H7 (cell line): ENCODE measurements at regions not wholly inside any gene's neighbourhood (a gene's known extent, or its start where the extent isn't known, plus 50 kb on each side); places are given as distances from the start of the nearest gene placed in this dataset.

Experiments used
- DNase-seq: peaks from one replicate; pipeline ENCODE4 v3.0.0; 2012
- H3K27me3 ChIP-seq: 2 replicates; pipeline ENCODE4 v1.6.0; 2011; ENCODE audit warnings: mild to moderate bottlenecking, low read length; ENCODE audit not compliant: control insufficient read depth, insufficient read depth
- H3K36me3 ChIP-seq: replicated peaks from 2 replicates; pipeline ENCODE4 v1.5.1; 2011; ENCODE audit warnings: low read length; ENCODE audit not compliant: control insufficient read depth, insufficient read depth
- H3K4me3 ChIP-seq: 2 replicates; pipeline ENCODE4 v1.5.1; 2011; ENCODE audit warnings: low read depth, mild to moderate bottlenecking, control low read depth, low read length, moderate library complexity; ENCODE audit not compliant: insufficient read depth

DNA sequence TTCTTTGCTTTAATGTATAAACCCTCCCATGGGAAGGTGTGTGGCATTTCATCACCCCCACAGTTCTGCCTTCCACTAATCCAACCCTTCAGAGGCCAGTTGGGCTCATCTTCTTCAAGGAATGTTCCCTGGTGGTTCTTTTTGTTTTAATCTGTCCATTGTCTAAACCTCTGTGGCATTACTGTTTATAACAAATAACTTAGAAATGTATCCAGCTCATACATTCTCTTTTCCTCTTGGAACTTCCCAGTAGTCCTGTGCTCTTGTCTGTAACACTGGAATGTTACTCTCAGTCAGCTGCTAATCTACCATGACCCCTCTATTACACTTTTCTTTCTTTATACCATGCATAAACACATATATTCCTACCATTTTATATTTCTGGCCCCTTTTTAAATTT lies 213.5 kb upstream of the TARS1 start:
- Histone ChIP-seq H3K27me3 (no peaks in the 10 kb centered on the region), H3K4me3 (no peak overlapping the region), H3K36me3 (no peaks in the 10 kb centered on the region)
- DNase-seq, result no peak

DNA sequence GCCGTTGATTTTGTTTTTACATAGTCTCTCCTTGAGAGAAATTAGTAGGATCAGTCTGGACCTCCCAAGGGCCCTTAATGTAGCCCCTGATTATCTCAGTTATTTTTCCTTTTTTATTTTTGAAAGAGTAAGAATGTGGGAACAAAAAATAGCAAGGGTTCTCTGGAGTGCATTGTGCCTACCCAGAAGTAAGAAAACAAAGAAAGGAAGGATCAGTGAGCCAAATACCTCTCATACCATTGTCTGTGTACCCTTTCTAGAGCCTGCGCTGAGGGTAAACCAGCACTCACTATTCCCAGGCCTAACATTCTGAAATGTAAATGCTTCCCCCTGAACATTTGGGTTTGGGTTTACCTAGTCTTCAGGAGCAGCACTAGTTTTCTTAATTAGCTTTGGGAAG lies 213.0 kb upstream of the TARS1 start:
- peak; percentile 11 for DNase-seq
- Histone ChIP-seq H3K4me3 (no peak overlapping the region), H3K36me3 (no peaks in the 10 kb centered on the region), H3K27me3 (no peaks in the 10 kb centered on the region)

DNA sequence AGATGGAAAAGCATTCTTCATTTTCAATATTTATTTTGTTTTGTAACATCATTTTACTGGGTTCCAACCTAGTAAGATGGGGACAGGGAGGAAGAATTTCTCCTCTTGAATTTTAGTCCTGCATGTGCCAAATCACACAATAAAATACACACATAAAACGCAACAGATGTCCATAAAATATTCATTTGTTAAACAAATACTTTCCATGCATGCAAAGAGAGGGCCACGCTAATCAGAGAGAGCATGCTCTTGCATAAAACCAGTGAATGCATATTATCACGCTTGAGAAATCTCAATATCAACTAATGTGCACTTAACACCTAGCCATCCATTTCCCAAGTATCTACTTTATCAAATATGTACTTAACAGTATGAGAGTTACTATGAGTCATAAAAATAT lies 212.6 kb upstream of the TARS1 start:
- no peak for DNase-seq
- H3K27me3 ChIP-seq, result no peaks in the 10 kb centered on the region
- H3K36me3 ChIP-seq, result no peaks in the 10 kb centered on the region
- no peak overlapping the region for H3K4me3 ChIP-seq

DNA sequence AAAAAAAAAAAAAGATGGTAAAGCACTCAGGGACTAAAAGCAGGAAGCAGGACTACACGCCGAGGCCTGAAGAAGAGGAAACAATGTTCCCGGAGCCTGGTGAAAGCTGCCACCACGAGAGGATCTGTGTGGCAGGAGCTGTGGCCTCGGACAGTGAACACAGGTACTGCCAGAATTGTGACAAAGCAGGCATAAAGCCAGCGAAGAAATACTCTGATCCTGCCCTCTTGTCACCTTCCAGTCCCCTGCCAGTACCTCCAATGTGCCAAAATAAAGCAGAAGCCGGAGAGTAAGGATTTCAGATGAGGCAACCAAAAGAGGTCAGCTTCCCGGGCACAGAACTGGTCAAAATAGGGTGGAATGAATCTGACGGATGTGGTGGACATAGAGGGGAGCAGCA lies 211.5 kb upstream of the TARS1 start:
- Histone ChIP-seq H3K36me3 (no peaks in the 10 kb centered on the region), H3K27me3 (no peaks in the 10 kb centered on the region), H3K4me3 (no peak overlapping the region)
- no peak for DNase-seq

DNA sequence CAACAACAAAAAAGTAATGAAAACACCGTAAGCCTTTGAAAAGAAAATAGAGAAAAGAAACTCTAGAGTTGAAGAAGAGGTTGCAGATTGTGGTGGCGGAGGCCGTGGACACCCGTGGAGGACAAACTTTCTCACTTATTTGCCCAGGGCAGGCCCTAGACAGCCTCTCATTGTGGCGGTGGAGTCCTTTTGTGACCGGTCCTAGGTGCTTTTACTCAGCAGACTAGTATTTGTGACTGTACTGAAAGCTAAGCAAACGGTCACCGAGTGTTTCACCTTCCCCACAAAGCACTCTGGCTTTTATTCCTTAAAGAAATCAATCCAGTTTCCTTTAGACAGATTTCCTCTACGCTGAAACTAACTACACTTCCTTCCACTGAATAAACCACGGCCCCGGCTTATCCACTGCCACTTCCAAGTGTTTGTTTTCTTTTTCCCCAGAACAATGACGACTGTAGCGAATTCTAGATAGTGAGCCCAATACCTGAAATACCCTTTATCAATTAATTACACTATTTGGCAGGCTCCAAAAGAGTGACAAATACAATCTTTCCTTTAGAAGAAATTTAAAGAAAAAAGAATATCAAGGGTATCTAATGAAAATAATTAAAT lies 210.2 kb upstream of the TARS1 start:
- Histone ChIP-seq H3K4me3 (no peak overlapping the region), H3K36me3 (no peaks in the 10 kb centered on the region)
- DNase-seq, result no peak

DNA sequence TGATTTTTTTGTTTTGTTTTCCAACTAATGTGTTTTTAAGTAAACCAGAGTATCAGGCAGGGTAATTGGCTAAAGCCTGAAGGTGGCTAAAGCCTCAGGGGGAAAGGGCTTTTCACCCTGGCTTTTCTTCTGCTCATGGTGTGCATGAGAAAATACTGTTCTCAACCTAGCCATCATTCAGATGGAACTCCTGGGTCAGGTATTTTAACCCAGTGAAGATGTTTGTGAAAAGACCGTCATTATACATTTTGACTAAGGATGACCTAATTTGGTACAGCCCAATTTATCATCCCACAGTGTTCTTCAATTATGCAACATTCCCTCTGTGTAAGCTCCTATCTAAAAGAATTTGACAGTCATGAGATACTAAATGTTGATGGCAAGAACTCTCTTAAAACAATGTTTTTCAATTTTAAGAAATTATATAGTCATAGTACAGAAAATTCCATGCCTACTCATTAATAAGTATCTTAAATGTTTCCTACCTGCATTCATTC lies 209.5 kb upstream of the TARS1 start:
- Histone ChIP-seq H3K36me3 (no peaks in the 10 kb centered on the region), H3K4me3 (no peak overlapping the region), H3K27me3 (no peaks in the 10 kb centered on the region)
- no peak for DNase-seq

More for the DNA sequence above, 210.2 kb upstream of the TARS1 start:
- no peaks in the 10 kb centered on the region for H3K27me3 ChIP-seq

DNA sequence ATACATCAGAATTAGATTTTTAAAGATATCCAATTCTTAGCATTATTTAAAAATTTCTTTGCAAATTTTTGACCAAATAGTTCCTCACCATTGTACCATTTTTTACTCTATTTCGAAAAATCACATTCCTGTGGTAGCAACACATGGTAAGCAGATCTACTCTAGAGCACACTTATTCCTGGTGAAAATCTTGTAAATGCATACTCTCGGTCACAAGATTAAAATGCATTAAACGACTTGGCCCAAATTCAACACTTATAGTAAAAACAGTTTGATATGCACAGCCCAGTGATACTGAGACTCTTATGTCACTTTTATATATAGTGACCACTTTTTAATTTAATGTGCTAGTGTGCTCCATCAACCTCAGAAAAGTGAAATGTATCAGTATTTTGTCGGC lies 208.8 kb upstream of the TARS1 start:
- Histone ChIP-seq H3K4me3 (no peak overlapping the region), H3K36me3 (no peaks in the 10 kb centered on the region), H3K27me3 (no peaks in the 10 kb centered on the region)
- no peak for DNase-seq

- H3K36me3 ChIP-seq, result no peaks in the 10 kb centered on the region
- H3K27me3 ChIP-seq, result no peaks in the 10 kb centered on the region
- DNase-seq, result no peak
- H3K4me3 ChIP-seq, result no peak overlapping the region
These were observed 207.8 kb upstream of the TARS1 start for GRCh38 chr5:33232731-33233505.

DNA sequence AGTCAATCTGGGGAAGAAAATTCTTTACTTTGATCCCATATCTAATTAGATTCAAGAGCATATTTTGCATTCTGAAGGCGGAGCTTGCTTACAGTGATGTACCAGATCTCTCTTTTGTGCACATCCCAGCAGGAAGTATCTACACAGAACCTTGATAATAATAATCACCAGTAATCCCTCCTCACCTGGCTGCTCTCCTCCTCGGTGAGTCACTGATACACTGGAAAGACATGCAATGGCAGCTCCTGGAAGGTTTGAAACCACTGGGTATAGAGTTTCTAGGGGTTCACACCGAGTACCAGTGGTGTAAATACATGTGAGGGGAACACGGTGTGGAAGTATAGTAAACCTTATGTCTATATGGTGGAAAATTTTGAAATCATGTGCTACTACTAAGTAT lies 205.5 kb upstream of the TARS1 start:
- Histone ChIP-seq H3K36me3 (no peaks in the 10 kb centered on the region), H3K4me3 (no peak overlapping the region), H3K27me3 (no peaks in the 10 kb centered on the region)
- no peak for DNase-seq

DNA sequence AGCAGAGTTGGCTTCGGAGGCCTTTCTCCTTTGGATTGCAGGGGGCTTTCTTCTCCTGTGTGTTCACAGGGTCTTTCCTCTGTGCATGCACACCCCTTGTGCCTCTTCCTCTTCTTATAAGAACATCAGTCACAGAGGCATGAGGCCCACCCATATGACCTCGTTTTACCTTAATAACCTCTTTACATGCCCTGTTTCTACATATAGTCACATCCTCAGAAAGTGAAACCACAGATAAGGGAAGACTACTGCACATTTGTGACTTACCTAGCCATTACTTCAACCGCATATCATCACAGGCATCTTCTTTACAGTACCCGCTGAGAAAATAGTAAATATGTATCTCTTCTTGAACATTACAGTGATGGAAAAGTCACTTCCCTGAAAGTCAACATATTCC lies 204.9 kb upstream of the TARS1 start:
- H3K27me3 ChIP-seq, result no peaks in the 10 kb centered on the region
- no peak overlapping the region for H3K4me3 ChIP-seq
- no peak for DNase-seq
- no peaks in the 10 kb centered on the region for H3K36me3 ChIP-seq

- H3K4me3 ChIP-seq, result no peak overlapping the region
- H3K36me3 ChIP-seq, result no peaks in the 10 kb centered on the region
- no peaks in the 10 kb centered on the region for H3K27me3 ChIP-seq
- no peak for DNase-seq
These were observed 203.3 kb upstream of the TARS1 start for GRCh38 chr5:33237471-33237870.

GRCh38 chr5:33238826-33239695 lies 201.7 kb upstream of the TARS1 start:
- no peak for DNase-seq
- no peaks in the 10 kb centered on the region for H3K27me3 ChIP-seq
- no peaks in the 10 kb centered on the region for H3K36me3 ChIP-seq
- no peak overlapping the region for H3K4me3 ChIP-seq

DNA sequence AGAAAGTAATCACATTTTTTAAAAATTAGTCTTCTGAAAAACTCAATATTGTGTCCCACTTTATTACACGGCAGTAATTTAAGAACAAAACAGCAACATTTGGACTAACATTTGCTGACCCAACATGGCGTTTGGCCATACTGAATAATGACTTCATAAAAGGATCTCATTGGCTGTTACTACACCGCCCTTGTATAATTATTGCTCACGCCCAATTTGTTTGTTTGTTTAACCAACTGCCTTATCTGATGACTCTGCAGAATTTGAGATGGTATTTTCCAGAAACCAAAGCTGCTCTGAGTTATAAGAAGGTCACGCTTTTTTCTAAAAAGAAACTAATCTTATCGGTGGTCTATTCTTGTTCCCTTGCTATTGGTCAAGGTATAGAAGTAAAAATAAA lies 200.2 kb upstream of the TARS1 start:
- Histone ChIP-seq H3K4me3 (no peak overlapping the region), H3K36me3 (no peaks in the 10 kb centered on the region), H3K27me3 (no peaks in the 10 kb centered on the region)
- no peak for DNase-seq

GRCh38 chr5:33241802-33242201 lies 199.0 kb upstream of the TARS1 start:
- H3K4me3 ChIP-seq, result no peak overlapping the region
- H3K27me3 ChIP-seq, result no peaks in the 10 kb centered on the region
- no peak for DNase-seq
- H3K36me3 ChIP-seq, result no peaks in the 10 kb centered on the region

GRCh38 chr5:33242277-33242676 lies 198.5 kb upstream of the TARS1 start:
- H3K4me3 ChIP-seq, result no peak overlapping the region

More at GRCh38 chr5:33242277-33242676, 198.5 kb upstream of the TARS1 start:
- Histone ChIP-seq H3K27me3 (no peaks in the 10 kb centered on the region), H3K36me3 (no peaks in the 10 kb centered on the region)
- no peak for DNase-seq
